ENCODE measurements at regions not wholly inside any gene's neighbourhood (a gene's known extent, or its start where the extent isn't known, plus 50 kb on each side); places are given as distances from the start of the nearest gene placed in this dataset.

DNA sequence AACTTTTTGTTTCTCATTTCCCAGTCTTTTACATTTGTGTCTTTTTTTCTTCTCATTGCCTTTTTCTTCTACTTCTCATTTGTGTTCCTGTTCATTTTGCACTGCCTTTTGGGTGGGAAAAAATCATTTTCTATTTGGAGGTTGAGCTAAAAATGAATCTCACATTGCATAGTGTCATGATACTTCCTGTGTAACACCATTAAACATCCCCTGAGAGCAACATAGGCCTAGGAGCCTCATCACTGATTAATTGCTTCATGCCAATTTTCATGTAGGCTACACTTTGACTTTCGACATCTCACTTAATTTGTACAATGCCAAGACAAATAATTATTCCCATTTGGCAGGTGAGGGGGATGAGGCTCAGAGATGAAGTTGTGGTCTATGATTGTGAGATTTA, 279.2 kb downstream of the EDEM1 start:
- no peak for TF ChIP-seq TAF1 (IDR thresholded peaks at IDR 0.05; ENCODE audit: low read depth)
- no peak for TF ChIP-seq POLR2AphosphoS5 (IDR thresholded peaks at IDR 0.05)
- TF ChIP-seq SMC3 (conservative IDR thresholded peaks at IDR 0.05; ENCODE audit: poor library complexity) = no peak
- TF ChIP-seq EP300 (conservative IDR thresholded peaks at IDR 0.05; ENCODE audit: poor library complexity, severe bottlenecking) = no peak
- TF ChIP-seq RAD21 (conservative IDR thresholded peaks at IDR 0.05) = no peak
- no peak for TF ChIP-seq MXI1 (conservative IDR thresholded peaks at IDR 0.05; ENCODE audit: poor library complexity, severe bottlenecking)
- TF ChIP-seq, protein P1, sequence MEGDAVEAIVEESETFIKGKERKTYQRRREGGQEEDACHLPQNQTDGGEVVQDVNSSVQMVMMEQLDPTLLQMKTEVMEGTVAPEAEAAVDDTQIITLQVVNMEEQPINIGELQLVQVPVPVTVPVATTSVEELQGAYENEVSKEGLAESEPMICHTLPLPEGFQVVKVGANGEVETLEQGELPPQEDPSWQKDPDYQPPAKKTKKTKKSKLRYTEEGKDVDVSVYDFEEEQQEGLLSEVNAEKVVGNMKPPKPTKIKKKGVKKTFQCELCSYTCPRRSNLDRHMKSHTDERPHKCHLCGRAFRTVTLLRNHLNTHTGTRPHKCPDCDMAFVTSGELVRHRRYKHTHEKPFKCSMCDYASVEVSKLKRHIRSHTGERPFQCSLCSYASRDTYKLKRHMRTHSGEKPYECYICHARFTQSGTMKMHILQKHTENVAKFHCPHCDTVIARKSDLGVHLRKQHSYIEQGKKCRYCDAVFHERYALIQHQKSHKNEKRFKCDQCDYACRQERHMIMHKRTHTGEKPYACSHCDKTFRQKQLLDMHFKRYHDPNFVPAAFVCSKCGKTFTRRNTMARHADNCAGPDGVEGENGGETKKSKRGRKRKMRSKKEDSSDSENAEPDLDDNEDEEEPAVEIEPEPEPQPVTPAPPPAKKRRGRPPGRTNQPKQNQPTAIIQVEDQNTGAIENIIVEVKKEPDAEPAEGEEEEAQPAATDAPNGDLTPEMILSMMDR (IDR thresholded peaks at IDR 0.05; ENCODE audit: poor library complexity, severe bottlenecking) = no peak
- TF ChIP-seq EZH2 (IDR thresholded peaks at IDR 0.05; ENCODE audit: borderline replicate concordance, insufficient read depth, low read length, poor library complexity, severe bottlenecking) = no peak
- TF ChIP-seq, protein P2, sequence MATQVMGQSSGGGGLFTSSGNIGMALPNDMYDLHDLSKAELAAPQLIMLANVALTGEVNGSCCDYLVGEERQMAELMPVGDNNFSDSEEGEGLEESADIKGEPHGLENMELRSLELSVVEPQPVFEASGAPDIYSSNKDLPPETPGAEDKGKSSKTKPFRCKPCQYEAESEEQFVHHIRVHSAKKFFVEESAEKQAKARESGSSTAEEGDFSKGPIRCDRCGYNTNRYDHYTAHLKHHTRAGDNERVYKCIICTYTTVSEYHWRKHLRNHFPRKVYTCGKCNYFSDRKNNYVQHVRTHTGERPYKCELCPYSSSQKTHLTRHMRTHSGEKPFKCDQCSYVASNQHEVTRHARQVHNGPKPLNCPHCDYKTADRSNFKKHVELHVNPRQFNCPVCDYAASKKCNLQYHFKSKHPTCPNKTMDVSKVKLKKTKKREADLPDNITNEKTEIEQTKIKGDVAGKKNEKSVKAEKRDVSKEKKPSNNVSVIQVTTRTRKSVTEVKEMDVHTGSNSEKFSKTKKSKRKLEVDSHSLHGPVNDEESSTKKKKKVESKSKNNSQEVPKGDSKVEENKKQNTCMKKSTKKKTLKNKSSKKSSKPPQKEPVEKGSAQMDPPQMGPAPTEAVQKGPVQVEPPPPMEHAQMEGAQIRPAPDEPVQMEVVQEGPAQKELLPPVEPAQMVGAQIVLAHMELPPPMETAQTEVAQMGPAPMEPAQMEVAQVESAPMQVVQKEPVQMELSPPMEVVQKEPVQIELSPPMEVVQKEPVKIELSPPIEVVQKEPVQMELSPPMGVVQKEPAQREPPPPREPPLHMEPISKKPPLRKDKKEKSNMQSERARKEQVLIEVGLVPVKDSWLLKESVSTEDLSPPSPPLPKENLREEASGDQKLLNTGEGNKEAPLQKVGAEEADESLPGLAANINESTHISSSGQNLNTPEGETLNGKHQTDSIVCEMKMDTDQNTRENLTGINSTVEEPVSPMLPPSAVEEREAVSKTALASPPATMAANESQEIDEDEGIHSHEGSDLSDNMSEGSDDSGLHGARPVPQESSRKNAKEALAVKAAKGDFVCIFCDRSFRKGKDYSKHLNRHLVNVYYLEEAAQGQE (IDR thresholded peaks at IDR 0.05; ENCODE audit: borderline replicate concordance) = no peak
- no peaks in the 10 kb centered on the region for H3K79me2 ChIP-seq (replicated peaks; ENCODE audit: insufficient read depth, low read length)
- no peaks in the 10 kb centered on the region for H3K27me3 ChIP-seq (ENCODE audit: insufficient read depth, low read depth, low read length)
- no peaks in the 10 kb centered on the region for H3F3A ChIP-seq (ENCODE audit: insufficient read depth, low read length, poor library complexity, severe bottlenecking)
- H3K4me2 ChIP-seq (ENCODE audit: low read length) = no peak overlapping the region
- no peaks in the 10 kb centered on the region for H4K20me1 ChIP-seq (ENCODE audit: insufficient read depth)
- no peak overlapping the region for H2AFZ ChIP-seq (ENCODE audit: low read depth, low read length)
- H3K4me3 ChIP-seq (ENCODE audit: low read length) = no peak overlapping the region
- H3K9ac ChIP-seq (ENCODE audit: low read length) = no peak overlapping the region
- H3K9me3 ChIP-seq (ENCODE audit: low read length) = no peaks in the 10 kb centered on the region
- no peak overlapping the region for H3K27ac ChIP-seq (ENCODE audit: low read length)
- no peaks in the 10 kb centered on the region for H3K9me2 ChIP-seq (ENCODE audit: insufficient read depth, low read length)
- no peaks in the 10 kb centered on the region for H3K36me3 ChIP-seq (ENCODE audit: insufficient read depth, low read length)

DNA sequence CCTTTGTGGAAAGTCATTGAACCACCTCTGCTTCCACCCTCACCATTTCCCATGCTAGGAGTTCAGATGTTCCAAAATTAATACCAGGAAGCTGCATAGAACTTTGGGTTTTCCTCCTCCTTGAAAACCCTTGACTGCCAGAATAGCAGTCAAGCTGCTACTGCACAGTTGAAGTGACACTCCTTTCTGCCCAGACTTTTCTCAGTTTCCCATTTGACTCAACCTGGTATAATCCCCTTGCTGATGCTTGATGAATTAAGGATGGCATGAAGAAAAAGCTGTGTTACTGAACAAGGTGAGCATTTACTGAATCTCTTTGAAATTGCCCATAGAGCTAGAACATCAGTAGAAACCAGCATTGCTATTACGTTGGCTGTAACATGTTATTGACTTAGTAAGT, 286.0 kb downstream of the EDEM1 start:
- H3K9me2 ChIP-seq (ENCODE audit: insufficient read depth, low read length) = no peaks in the 10 kb centered on the region
- H3K4me2 ChIP-seq (ENCODE audit: low read length) = no peak overlapping the region
- no peaks in the 10 kb centered on the region for H3K27me3 ChIP-seq (ENCODE audit: insufficient read depth, low read depth, low read length)
- no peak overlapping the region for H3K27ac ChIP-seq (ENCODE audit: low read length)
- no peak overlapping the region for H2AFZ ChIP-seq (ENCODE audit: low read depth, low read length)
- H3F3A ChIP-seq (ENCODE audit: insufficient read depth, low read length, poor library complexity, severe bottlenecking) = no peaks in the 10 kb centered on the region
- H3K9me3 ChIP-seq (ENCODE audit: low read length) = no peaks in the 10 kb centered on the region
- H3K4me3 ChIP-seq (ENCODE audit: low read length) = no peak overlapping the region
- no peak overlapping the region for H3K9ac ChIP-seq (ENCODE audit: low read length)
- H3K36me3 ChIP-seq (ENCODE audit: insufficient read depth, low read length) = no peaks in the 10 kb centered on the region
- H4K20me1 ChIP-seq (ENCODE audit: insufficient read depth) = no peaks in the 10 kb centered on the region
- H3K79me2 ChIP-seq (replicated peaks; ENCODE audit: insufficient read depth, low read length) = no peaks in the 10 kb centered on the region
- TF ChIP-seq MXI1 (conservative IDR thresholded peaks at IDR 0.05; ENCODE audit: poor library complexity, severe bottlenecking) (no peak), EZH2 (IDR thresholded peaks at IDR 0.05; ENCODE audit: borderline replicate concordance, insufficient read depth, low read length, poor library complexity, severe bottlenecking) (no peak), EP300 (conservative IDR thresholded peaks at IDR 0.05; ENCODE audit: poor library complexity, severe bottlenecking) (no peak)
- TF ChIP-seq, protein P2 (IDR thresholded peaks at IDR 0.05; ENCODE audit: borderline replicate concordance) = no peak
- TF ChIP-seq, protein P1 (IDR thresholded peaks at IDR 0.05; ENCODE audit: poor library complexity, severe bottlenecking) = no peak
